ENCODE measurements at regions not wholly inside any gene's neighbourhood (a gene's known extent, or its start where the extent isn't known, plus 50 kb on each side); places are given as distances from the start of the nearest gene placed in this dataset.
"Not testable (repeated sequence)": the region's sequence is repeated elsewhere in the genome, so short reads cannot be mapped to it uniquely, and the experiment has no call there.

GRCh38 chr9:34907044-34907443, 51.0 kb upstream of the PHF24 start:
- DNase-seq (ENCODE audit: low read depth in 2 of 2, low spot score in 1 of 2), result no peak

GRCh38 chr9:34899535-34900158, 58.4 kb upstream of the PHF24 start:
- DNase-seq (ENCODE audit: low read depth in 2 of 2, low spot score in 1 of 2), result peak; percentile 28 to 57

GRCh38 chr9:34898846-34899245, 59.2 kb upstream of the PHF24 start:
- no peak for DNase-seq (ENCODE audit: low read depth in 2 of 2, low spot score in 1 of 2)

GRCh38 chr9:34896112-34896511, 62.0 kb upstream of the PHF24 start:
- DNase-seq (ENCODE audit: low read depth in 2 of 2, low spot score in 1 of 2), result no peak

GRCh38 chr9:34892886-34893285, 65.2 kb upstream of the PHF24 start:
- no peak for DNase-seq (ENCODE audit: low read depth in 2 of 2, low spot score in 1 of 2)

GRCh38 chr9:34891386-34891785, 66.7 kb upstream of the PHF24 start:
- DNase-seq (ENCODE audit: low read depth in 2 of 2, low spot score in 1 of 2), result no peak

- no peak for DNase-seq (ENCODE audit: low read depth in 2 of 2, low spot score in 1 of 2)
Observed at GRCh38 chr9:34887841-34888240, 70.2 kb upstream of the PHF24 start.

- no peak for DNase-seq (ENCODE audit: low read depth in 2 of 2, low spot score in 1 of 2)
Observed at GRCh38 chr9:34884747-34885189, 73.3 kb upstream of the PHF24 start.

- DNase-seq (ENCODE audit: low read depth in 2 of 2, low spot score in 1 of 2), result no peak
Observed at GRCh38 chr9:34876096-34876495, 82.0 kb upstream of the PHF24 start.

- DNase-seq (ENCODE audit: low read depth in 2 of 2, low spot score in 1 of 2), result no peak
Observed at GRCh38 chr9:34869390-34869789, 88.7 kb upstream of the PHF24 start.

GRCh38 chr9:34866614-34867013, 91.5 kb upstream of the PHF24 start:
- no peak for DNase-seq (ENCODE audit: low read depth in 2 of 2, low spot score in 1 of 2)

GRCh38 chr9:34863426-34863825, 94.7 kb upstream of the PHF24 start:
- DNase-seq (ENCODE audit: low read depth in 2 of 2, low spot score in 1 of 2), result no peak

GRCh38 chr9:34862836-34863235, 95.2 kb upstream of the PHF24 start:
- DNase-seq (ENCODE audit: low read depth in 2 of 2, low spot score in 1 of 2), result no peak

- no peak for DNase-seq (ENCODE audit: low read depth in 2 of 2, low spot score in 1 of 2)
Observed at GRCh38 chr9:34862043-34862442, 96.0 kb upstream of the PHF24 start.

- DNase-seq (ENCODE audit: low read depth in 2 of 2, low spot score in 1 of 2), result not testable (repeated sequence)
Observed at GRCh38 chr9:34855016-34855415, 103.1 kb upstream of the PHF24 start.

- no peak for DNase-seq (ENCODE audit: low read depth in 2 of 2, low spot score in 1 of 2)
Observed at GRCh38 chr9:34830068-34830467, 120.1 kb upstream of the CCL21 start.

- no peak for DNase-seq (ENCODE audit: low read depth in 2 of 2, low spot score in 1 of 2)
Observed at GRCh38 chr9:34826999-34827538, 117.1 kb upstream of the CCL21 start.

GRCh38 chr9:34825775-34826174, 115.8 kb upstream of the CCL21 start:
- no peak for DNase-seq (ENCODE audit: low read depth in 2 of 2, low spot score in 1 of 2)

GRCh38 chr9:34823778-34824177, 113.8 kb upstream of the CCL21 start:
- DNase-seq (ENCODE audit: low read depth in 2 of 2, low spot score in 1 of 2), result no peak

GRCh38 chr9:34810187-34810524, 100.2 kb upstream of the CCL21 start:
- no peak for DNase-seq (ENCODE audit: low read depth in 2 of 2, low spot score in 1 of 2)

GRCh38 chr9:34809504-34810186, 99.7 kb upstream of the CCL21 start:
- DNase-seq (ENCODE audit: low read depth in 2 of 2, low spot score in 1 of 2), result no peak

- no peak for DNase-seq (ENCODE audit: low read depth in 2 of 2, low spot score in 1 of 2)
Observed at GRCh38 chr9:34802916-34803315, 93.0 kb upstream of the CCL21 start.

- DNase-seq (ENCODE audit: low read depth in 2 of 2, low spot score in 1 of 2), result no peak
Observed at GRCh38 chr9:34797367-34797766, 87.4 kb upstream of the CCL21 start.

Measured in stimulated activated CD8-positive, alpha-beta memory T cell treated with anti-CD3 and anti-CD28 coated beads, Interleukin-4, amount 100 ng/mL, for 1 hour (primary cell).